Esophagus (tissue), 2 donors: ENCODE measurements at regions not wholly inside any gene's neighbourhood (a gene's known extent, or its start where the extent isn't known, plus 50 kb on each side); places are given as distances from the start of the nearest gene placed in this dataset.

ENCODE experiments used
- H3K27ac ChIP-seq, 2 donors: one replicate each; pipeline ENCODE4 v1.5.1; 2013; ENCODE audit warnings: low read depth in 2 of 2, mild to moderate bottlenecking in 2 of 2, inconsistent platforms in 1 of 2, low read length in 1 of 2, moderate library complexity in 1 of 2
- H3K27me3 ChIP-seq, 2 donors: one replicate each; pipeline ENCODE4 v1.6.1; 2013; ENCODE audit warnings: low read length in 2 of 2, control low read depth in 1 of 2, mild to moderate bottlenecking in 1 of 2; ENCODE audit not compliant: insufficient read depth in 2 of 2, control insufficient read depth in 1 of 2
- H3K36me3 ChIP-seq, 2 donors: one replicate each; pipeline ENCODE4 v1.6.1; 2013; ENCODE audit warnings: low read length in 1 of 2; ENCODE audit not compliant: control insufficient read depth in 2 of 2, insufficient read depth in 2 of 2
- H3K4me1 ChIP-seq, 2 donors: one replicate each; pipeline ENCODE4 v1.6.1; 2013; ENCODE audit warnings: low read length in 1 of 2; ENCODE audit not compliant: control insufficient read depth in 2 of 2, insufficient read depth in 2 of 2
- H3K4me3 ChIP-seq, 2 donors: one replicate each; pipeline ENCODE4 v1.5.1; 2013; ENCODE audit warnings: low read length in 2 of 2, mild to moderate bottlenecking in 2 of 2, low read depth in 1 of 2, moderate library complexity in 1 of 2
- H3K9me3 ChIP-seq, 2 donors: one replicate each; pipeline ENCODE4 v1.6.1; 2013; ENCODE audit warnings: mild to moderate bottlenecking in 2 of 2, low read depth in 1 of 2, low read length in 1 of 2, moderate library complexity in 1 of 2; ENCODE audit not compliant: control insufficient read depth in 2 of 2, insufficient read depth in 1 of 2
- WGBS, 2 donors: extraction: QIAGEN DNeasy Blood & Tissue Kit; methylation state at CpG; one replicate each; pipeline ENCODE4 v1.1.7; 2013; 5-methylcytosine and 5-hydroxymethylcytosine counted together
- donor health status: healthy with polysubstance abuse.
- donor health status: Bipolar disorder and iron deficiency.

DNA sequence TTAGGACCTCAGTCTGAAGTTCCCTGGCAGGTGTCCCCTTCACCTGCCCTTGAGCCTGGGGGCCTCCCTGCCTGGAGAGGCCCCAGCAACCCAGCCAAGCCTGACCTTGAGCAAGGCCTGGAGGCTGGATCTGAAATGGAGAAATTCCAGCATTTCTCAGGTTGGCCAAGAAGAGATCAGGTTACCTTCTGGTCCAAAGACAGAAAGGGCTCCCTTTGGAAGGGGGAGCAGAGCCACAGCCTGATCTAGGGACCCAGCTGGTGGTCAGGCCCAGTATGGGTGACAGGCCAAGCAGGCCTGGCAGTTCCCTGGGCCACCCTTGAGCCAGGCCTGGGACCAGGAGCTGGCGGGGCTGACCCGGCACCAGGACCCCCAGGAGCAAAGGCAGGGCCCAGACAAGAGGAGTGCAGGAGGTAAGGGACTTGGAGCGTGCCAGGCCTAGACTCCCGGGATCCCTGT is 82.8 kb downstream of the TNFAIP2 start:
- Histone ChIP-seq H3K9me3 (peaks cover 8 to 20% of the 10 kb centered on the region in 2 donors), H3K4me1 (no peaks in the 10 kb centered on the region), H3K27me3 (no peaks in the 10 kb centered on the region), H3K36me3 (no peaks in the 10 kb centered on the region), H3K27ac (peak overlapping the region; percentile 1 to 61), H3K4me3 (no peak overlapping the region)
- WGBS, 2 donors: 88 to 90% methylated on average over 4 of the region's 4 CpGs

DNA sequence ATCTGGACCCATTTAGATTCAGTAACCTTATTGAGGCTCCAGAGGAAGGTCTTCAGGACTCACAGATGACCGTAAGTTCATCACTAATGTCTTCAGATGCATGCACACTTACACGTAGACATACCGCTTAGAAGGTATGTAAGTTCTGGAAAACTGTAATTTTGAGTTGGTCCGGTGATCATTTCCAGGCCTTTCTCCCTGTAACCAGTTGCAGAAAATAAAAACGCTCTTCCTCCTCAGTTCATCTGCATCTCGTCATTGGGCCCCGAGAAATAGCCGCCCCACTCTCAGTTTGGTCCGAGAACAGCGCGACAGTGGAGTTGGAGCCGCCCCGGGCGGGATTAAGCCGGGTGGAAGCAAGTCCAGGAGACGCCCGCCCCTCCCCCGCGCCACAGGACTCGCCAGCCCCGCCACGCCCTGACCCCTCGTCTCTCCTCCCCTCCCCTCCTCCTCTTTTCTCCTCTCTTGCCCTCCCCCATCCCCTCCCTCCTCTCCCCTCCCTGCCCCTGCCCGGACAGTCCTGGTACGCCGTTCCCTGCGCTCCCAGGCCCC is 83.7 kb downstream of the TNFAIP2 start:
- no peaks in the 10 kb centered on the region for H3K36me3 ChIP-seq
- peak overlapping the region; percentile 41 to 54 for H3K4me3 ChIP-seq
- H3K9me3 ChIP-seq: peaks cover 8 to 17% of the 10 kb centered on the region in 2 donors
- peak overlapping the region; percentile 62 to 65 for H3K27ac ChIP-seq
- WGBS, 2 donors: 14 to 23% methylated on average over 22 to 27 of the region's 27 CpGs
- H3K4me1 ChIP-seq: no peaks in the 10 kb centered on the region
- no peaks in the 10 kb centered on the region for H3K27me3 ChIP-seq

DNA sequence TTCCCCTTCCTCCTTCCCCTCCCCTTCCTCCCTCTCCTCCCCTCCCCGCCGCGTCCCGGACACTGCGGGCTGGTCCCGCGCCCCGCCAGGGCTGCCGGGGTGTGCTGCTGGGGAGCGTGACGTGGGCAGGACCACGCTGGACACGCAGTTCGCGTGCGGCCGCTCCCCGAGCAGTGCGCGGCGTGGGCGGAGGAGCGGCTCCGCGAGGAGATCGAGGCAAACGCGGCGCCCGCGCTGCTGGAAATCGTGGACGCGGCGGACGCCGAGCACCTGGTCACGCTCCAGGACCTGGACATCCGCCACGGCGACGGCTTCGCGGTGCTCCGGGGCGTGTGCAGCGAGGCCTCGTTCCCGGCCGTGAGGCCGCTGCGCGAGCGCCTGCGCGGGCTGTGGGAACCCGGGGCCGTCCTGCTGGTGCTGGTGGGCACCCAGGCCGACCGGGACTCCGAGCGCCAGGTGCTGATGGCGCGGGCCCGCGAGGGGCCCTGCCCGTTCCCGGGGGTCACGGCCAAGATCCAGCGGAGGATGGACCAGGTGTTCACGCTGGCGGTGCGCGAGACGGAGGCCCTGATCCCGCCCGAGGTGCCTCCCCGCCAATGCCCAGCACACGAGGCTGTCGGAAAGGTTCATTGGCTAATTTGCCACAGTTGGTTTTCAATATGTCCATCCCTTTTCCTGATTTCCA is 84.3 kb downstream of the TNFAIP2 start:
- Histone ChIP-seq H3K36me3 (no peaks in the 10 kb centered on the region), H3K9me3 (peaks cover 8 to 16% of the 10 kb centered on the region in 2 donors), H3K4me1 (no peaks in the 10 kb centered on the region), H3K27ac (peak overlapping the region; percentile 62 to 65), H3K27me3 (no peaks in the 10 kb centered on the region), H3K4me3 (peak overlapping the region; percentile 41 to 54)
- WGBS, 2 donors: 8 to 10% methylated on average over 74 to 80 of the region's 80 CpGs

DNA sequence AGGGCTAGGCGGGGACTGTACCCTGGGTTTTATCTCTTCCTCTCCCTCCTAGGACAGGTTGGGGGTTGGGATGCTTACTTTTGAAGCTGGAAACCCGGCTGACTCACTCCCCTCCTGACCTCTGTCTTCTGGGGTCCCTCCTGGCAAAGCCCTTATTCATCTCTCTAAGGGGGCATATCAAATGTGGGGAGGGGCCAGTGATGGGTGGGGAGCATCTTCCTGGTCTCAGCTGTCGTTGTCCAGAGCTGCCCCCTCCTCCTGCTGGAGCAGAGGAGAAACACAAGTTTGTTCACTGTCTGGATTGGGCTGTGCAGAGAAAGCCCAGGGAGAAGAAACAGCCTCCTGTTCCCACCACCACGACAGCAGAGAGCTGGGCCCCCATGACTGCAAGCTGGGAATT is 85.8 kb downstream of the TNFAIP2 start:
- H3K27me3 ChIP-seq: no peaks in the 10 kb centered on the region
- peak overlapping the region in 1 of 2 donors; percentile 17 for H3K27ac ChIP-seq
- no peak overlapping the region for H3K4me3 ChIP-seq
- H3K36me3 ChIP-seq: no peaks in the 10 kb centered on the region
- no peaks in the 10 kb centered on the region for H3K4me1 ChIP-seq
- 51 to 59% methylated on average over 4 of the region's 4 CpGs for WGBS, 2 donors
- peaks cover 8 to 12% of the 10 kb centered on the region in 2 donors for H3K9me3 ChIP-seq

DNA sequence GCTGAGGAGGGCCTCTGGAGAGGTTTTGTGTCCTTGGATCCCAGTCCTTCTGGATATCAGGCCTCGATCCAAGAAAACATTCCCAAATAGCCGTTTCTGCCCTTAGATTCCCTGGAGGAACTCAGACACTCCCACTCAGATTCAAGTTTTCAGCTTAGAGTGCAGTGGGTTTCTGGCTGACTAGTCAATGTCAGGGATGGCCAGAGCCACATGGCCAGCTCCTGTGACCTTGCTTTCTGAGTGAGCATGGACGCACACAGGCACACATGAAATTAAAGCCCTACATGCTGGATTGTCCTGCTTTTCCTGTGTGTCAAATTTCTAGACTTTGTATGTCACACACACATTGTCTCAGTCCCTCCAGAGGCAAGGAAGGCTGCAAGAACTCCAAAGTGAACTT is 86.2 kb downstream of the TNFAIP2 start:
- Histone ChIP-seq H3K27me3 (no peaks in the 10 kb centered on the region), H3K36me3 (no peaks in the 10 kb centered on the region), H3K4me1 (no peaks in the 10 kb centered on the region), H3K9me3 (peaks cover 7 to 8% of the 10 kb centered on the region in 2 donors), H3K4me3 (no peak overlapping the region), H3K27ac (no peak overlapping the region)
- 56 to 57% methylated on average over 3 of the region's 3 CpGs for WGBS, 2 donors

DNA sequence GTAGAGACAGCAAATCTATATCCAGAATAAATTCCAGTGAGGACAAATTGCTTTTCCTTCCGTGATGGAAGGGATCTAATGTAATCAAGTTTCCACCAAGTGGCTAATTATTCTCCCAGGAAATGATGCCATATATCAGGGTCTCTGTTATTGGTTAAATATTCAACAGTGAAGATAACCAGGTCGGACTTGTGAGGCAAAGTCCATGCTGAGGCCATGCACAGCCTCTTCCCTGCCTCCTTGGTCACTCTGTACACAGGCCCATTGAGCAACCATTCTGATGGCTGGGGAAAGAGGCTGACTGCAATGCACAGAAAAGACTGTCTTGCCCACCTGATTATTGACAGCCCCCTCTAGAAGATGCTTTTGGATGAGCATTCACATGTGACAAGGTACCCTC is 90.1 kb downstream of the TNFAIP2 start:
- H3K9me3 ChIP-seq: peaks cover 0 to 3% of the 10 kb centered on the region in 2 donors
- WGBS, 2 donors: 63 to 89% methylated on average over 2 of the region's 2 CpGs
- no peaks in the 10 kb centered on the region for H3K4me1 ChIP-seq
- no peaks in the 10 kb centered on the region for H3K36me3 ChIP-seq
- no peaks in the 10 kb centered on the region for H3K27me3 ChIP-seq
- no peak overlapping the region for H3K4me3 ChIP-seq
- no peak overlapping the region for H3K27ac ChIP-seq

DNA sequence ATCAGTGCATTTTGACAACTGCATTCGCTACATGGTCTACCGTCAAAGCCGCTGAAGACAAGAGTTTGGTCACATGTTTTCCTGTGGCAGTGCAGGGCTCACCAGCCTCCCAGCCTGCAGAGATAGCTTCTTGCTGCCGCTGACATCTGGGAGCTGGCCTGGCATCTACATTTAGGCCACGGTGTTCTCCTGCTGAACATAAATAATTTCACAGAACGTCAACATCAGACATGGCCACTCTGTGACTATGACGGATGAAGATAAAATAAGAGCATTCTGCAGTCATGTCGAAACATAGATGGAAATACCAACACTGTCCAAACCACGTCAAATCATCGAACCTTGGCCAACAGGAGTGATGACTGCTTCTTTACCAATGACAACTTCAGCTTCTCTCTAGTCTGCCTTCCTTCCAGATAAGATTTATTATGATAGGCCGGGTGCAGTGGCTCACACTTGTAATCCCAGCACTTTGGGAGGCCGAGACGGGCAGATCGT is 91.2 kb downstream of the TNFAIP2 start:
- H3K27me3 ChIP-seq: no peaks in the 10 kb centered on the region
- WGBS, 2 donors: 85 to 86% methylated on average over 14 of the region's 14 CpGs

DNA sequence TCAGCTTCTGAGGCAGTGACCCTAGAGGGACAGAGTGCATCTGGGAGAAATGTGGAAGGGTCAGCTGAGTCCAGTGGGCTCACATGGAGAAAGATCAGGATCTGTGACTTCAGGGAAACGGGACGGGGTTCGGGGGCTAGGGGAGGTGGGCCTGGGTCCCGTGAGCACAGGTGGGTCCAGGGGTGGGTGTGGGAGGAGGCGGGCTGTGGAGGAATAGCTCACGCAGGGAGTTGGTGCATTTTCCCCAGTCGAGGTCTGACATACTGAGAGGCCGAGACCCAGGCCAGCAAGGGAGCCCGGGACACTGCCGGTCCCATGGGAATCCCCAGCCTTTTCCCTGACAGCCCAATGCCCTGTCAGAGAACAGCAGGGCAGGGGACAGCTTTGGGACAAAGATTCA is 93.1 kb downstream of the TNFAIP2 start:
- H3K36me3 ChIP-seq: no peaks in the 10 kb centered on the region
- peaks cover 0 to 3% of the 10 kb centered on the region in 2 donors for H3K9me3 ChIP-seq
- H3K4me3 ChIP-seq: no peak overlapping the region
- 88 to 100% methylated on average over 6 to 10 of the region's 10 CpGs for WGBS, 2 donors
- H3K27me3 ChIP-seq: no peaks in the 10 kb centered on the region
- no peak overlapping the region for H3K27ac ChIP-seq
- peaks cover 2 to 6% of the 10 kb centered on the region in 2 donors for H3K4me1 ChIP-seq

More for the DNA sequence above, 91.2 kb downstream of the TNFAIP2 start:
- peaks cover 0 to 3% of the 10 kb centered on the region in 2 donors for H3K9me3 ChIP-seq
- no peaks in the 10 kb centered on the region for H3K36me3 ChIP-seq
- H3K4me1 ChIP-seq: no peaks in the 10 kb centered on the region
- H3K4me3 ChIP-seq: no peak overlapping the region
- H3K27ac ChIP-seq: no peak overlapping the region

DNA sequence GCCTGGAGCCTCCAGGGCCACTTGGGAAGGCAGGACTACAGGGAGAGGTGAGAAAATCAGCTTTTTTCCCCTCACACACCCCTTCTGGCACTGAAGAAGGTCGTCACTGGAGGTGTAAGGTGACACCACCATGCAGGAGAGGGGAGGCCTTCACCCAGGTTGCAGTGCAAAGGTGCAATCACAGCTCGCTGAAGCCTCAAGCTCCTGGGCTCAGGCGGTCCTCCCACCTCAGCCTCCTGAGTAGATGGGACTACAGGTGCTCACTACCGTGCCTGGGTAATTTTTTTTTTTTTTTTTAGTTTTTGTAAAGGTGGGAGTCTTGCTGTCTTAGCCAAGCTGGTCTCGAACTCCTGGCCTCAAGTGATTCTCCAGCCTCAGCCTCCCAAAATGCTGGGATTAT is 93.6 kb downstream of the TNFAIP2 start:
- H3K4me1 ChIP-seq: peaks cover 2 to 6% of the 10 kb centered on the region in 2 donors
- no peak overlapping the region for H3K4me3 ChIP-seq
- H3K27ac ChIP-seq: no peak overlapping the region
- WGBS, 2 donors: 84 to 86% methylated on average over 5 of the region's 5 CpGs
- H3K9me3 ChIP-seq: peaks cover 0 to 3% of the 10 kb centered on the region in 2 donors
- H3K27me3 ChIP-seq: no peaks in the 10 kb centered on the region
- no peaks in the 10 kb centered on the region for H3K36me3 ChIP-seq
